SKM-1 (cell line): ENCODE measurements at regions not wholly inside any gene's neighbourhood (a gene's known extent, or its start where the extent isn't known, plus 50 kb on each side); places are given as distances from the start of the nearest gene placed in this dataset.

Source experiments
- DNase-seq: peaks from one replicate; lab custom pipeline; 2025; ENCODE audit not compliant: unreplicated experiment; lab: John Stamatoyannopoulos, UW

GRCh38 chr15:39167164-39168058, 413.5 kb upstream of the THBS1 start:
- DNase-seq = no peak

- peak; percentile 19 for DNase-seq
These were observed 408.9 kb upstream of the THBS1 start for GRCh38 chr15:39171944-39172368.

GRCh38 chr15:39172380-39173281, 408.2 kb upstream of the THBS1 start:
- DNase-seq = no peak

GRCh38 chr15:39173426-39173825, 407.5 kb upstream of the THBS1 start:
- no peak for DNase-seq

- DNase-seq = no peak
These were observed 406.5 kb upstream of the THBS1 start for GRCh38 chr15:39174332-39174731.

GRCh38 chr15:39176030-39176429, 404.8 kb upstream of the THBS1 start:
- DNase-seq = no peak

- DNase-seq = no peak
These were observed 403.3 kb upstream of the THBS1 start for GRCh38 chr15:39177561-39177960.

- DNase-seq = no peak
These were observed 400.8 kb upstream of the THBS1 start for GRCh38 chr15:39180030-39180429.

- no peak for DNase-seq
These were observed 400.4 kb upstream of the THBS1 start for GRCh38 chr15:39180483-39180933.

- no peak for DNase-seq
These were observed 399.7 kb upstream of the THBS1 start for GRCh38 chr15:39181056-39181747.

- no peak for DNase-seq
These were observed 398.9 kb upstream of the THBS1 start for GRCh38 chr15:39181940-39182339.

GRCh38 chr15:39183164-39183881, 397.6 kb upstream of the THBS1 start:
- DNase-seq = no peak

GRCh38 chr15:39184701-39185390, 396.0 kb upstream of the THBS1 start:
- DNase-seq = no peak

GRCh38 chr15:39188314-39188713, 392.6 kb upstream of the THBS1 start:
- DNase-seq = no peak

GRCh38 chr15:39188930-39189329, 391.9 kb upstream of the THBS1 start:
- no peak for DNase-seq

- DNase-seq = no peak
These were observed 389.0 kb upstream of the THBS1 start for GRCh38 chr15:39191871-39192291.

- no peak for DNase-seq
These were observed 388.5 kb upstream of the THBS1 start for GRCh38 chr15:39192351-39192750.

- DNase-seq = no peak
These were observed 387.8 kb upstream of the THBS1 start for GRCh38 chr15:39192979-39193560.

GRCh38 chr15:39193611-39194010, 387.3 kb upstream of the THBS1 start:
- no peak for DNase-seq
